GM23338 (cell line): ENCODE measurements at regions not wholly inside any gene's neighbourhood (a gene's known extent, or its start where the extent isn't known, plus 50 kb on each side); places are given as distances from the start of the nearest gene placed in this dataset.

Source experiments
- CREB1 ChIP-seq: fragments of 250-450 bp; sonication (Bioruptor Pico); IDR thresholded peaks from 2 replicates; pipeline ENCODE4 v1.5.0; 2020; ENCODE audit warnings: low read depth, mild to moderate bottlenecking, moderate library complexity
- CTCF ChIP-seq, 2 experiments: fragments of 200-600 bp in 1 of 2; sonication (generic) in 1 of 2; conservative IDR thresholded peaks; 2 replicates each; pipeline versions ENCODE4 v1.5.1 to v1.6.1; 2016 to 2017; ENCODE audit warnings: antibody characterized with exemption in 2 of 2, low read depth in 2 of 2, mild to moderate bottlenecking in 2 of 2, moderate library complexity in 1 of 2
- EZH2 ChIP-seq: fragments of 200-600 bp; sonication (generic); IDR thresholded peaks from one replicate; pipeline ENCODE4 v1.8.0; 2017; ENCODE audit warnings: antibody characterized with exemption, mild to moderate bottlenecking, low read depth; ENCODE audit not compliant: unreplicated experiment
- EZH2phosphoT487 ChIP-seq: fragments of 200-600 bp; sonication (generic); IDR thresholded peaks from one replicate; pipeline ENCODE4 v1.8.1; 2018; ENCODE audit warnings: antibody characterized with exemption; ENCODE audit not compliant: unreplicated experiment
- JUNB ChIP-seq: IDR thresholded peaks from one replicate; pipeline ENCODE4 v1.6.1; 2016; ENCODE audit warnings: antibody characterized with exemption; ENCODE audit not compliant: unreplicated experiment
- POLR2AphosphoS5 ChIP-seq: IDR thresholded peaks from 2 replicates; pipeline ENCODE4 v1.6.1; 2016; ENCODE audit warnings: antibody characterized with exemption, low read depth
- REST ChIP-seq: IDR thresholded peaks from one replicate; pipeline ENCODE4 v1.6.1; 2018; ENCODE audit warnings: antibody characterized with exemption; ENCODE audit not compliant: unreplicated experiment

- TF ChIP-seq CTCF (conservative IDR thresholded peaks at IDR 0.05; ENCODE audit: low read depth in 2 of 2) (no peak), EZH2 (no peak), REST (no peak), EZH2phosphoT487 (no peak), POLR2AphosphoS5 (no peak), JUNB (no peak), CREB1 (CRISPR knock-in tag) (no peak)
Measured at GRCh38 chr6:103522045-103522444, 1337.7 kb downstream of the HACE1 start.
